ENCODE measurements at regions not wholly inside any gene's neighbourhood (a gene's known extent, or its start where the extent isn't known, plus 50 kb on each side); places are given as distances from the start of the nearest gene placed in this dataset.
A peak's percentile ranks its signal among the peaks of the same experiment; 100 is the strongest.

- no peak for DNase-seq
These were observed 174.7 kb downstream of the IGLL1 start for GRCh38 chr22:23405366-23405851.

GRCh38 chr22:23404689-23405365, 175.3 kb downstream of the IGLL1 start:
- DNase-seq = no peak

- DNase-seq = no peak
These were observed 176.1 kb downstream of the IGLL1 start for GRCh38 chr22:23403720-23404688.

GRCh38 chr22:23403152-23403719, 176.9 kb downstream of the IGLL1 start:
- no peak for DNase-seq

- DNase-seq = peak; percentile 20
These were observed 177.6 kb downstream of the IGLL1 start for GRCh38 chr22:23402275-23403151.

- DNase-seq = no peak
These were observed 178.2 kb downstream of the IGLL1 start for GRCh38 chr22:23401910-23402274.

GRCh38 chr22:23401111-23401909, 178.8 kb downstream of the IGLL1 start:
- DNase-seq = no peak

- no peak for DNase-seq
These were observed 179.7 kb downstream of the IGLL1 start for GRCh38 chr22:23400286-23400981.

GRCh38 chr22:23399367-23400285, 180.5 kb downstream of the IGLL1 start:
- no peak for DNase-seq

GRCh38 chr22:23398701-23399366, 181.3 kb downstream of the IGLL1 start:
- DNase-seq = no peak

- no peak for DNase-seq
These were observed 182.2 kb downstream of the IGLL1 start for GRCh38 chr22:23397613-23398567.

GRCh38 chr22:23397008-23397612, 183.0 kb downstream of the IGLL1 start:
- no peak for DNase-seq

- DNase-seq = no peak
These were observed 183.6 kb downstream of the IGLL1 start for GRCh38 chr22:23396362-23397007.

- DNase-seq = no peak
These were observed 184.3 kb downstream of the IGLL1 start for GRCh38 chr22:23395530-23396361.

- no peak for DNase-seq
These were observed 185.4 kb downstream of the IGLL1 start for GRCh38 chr22:23394525-23395326.

All from activated T-cell treated with anti-CD3 and anti-CD28 coated beads for 4 hours (primary cell).